ENCODE measurements at regions not wholly inside any gene's neighbourhood (a gene's known extent, or its start where the extent isn't known, plus 50 kb on each side); places are given as distances from the start of the nearest gene placed in this dataset.

DNA sequence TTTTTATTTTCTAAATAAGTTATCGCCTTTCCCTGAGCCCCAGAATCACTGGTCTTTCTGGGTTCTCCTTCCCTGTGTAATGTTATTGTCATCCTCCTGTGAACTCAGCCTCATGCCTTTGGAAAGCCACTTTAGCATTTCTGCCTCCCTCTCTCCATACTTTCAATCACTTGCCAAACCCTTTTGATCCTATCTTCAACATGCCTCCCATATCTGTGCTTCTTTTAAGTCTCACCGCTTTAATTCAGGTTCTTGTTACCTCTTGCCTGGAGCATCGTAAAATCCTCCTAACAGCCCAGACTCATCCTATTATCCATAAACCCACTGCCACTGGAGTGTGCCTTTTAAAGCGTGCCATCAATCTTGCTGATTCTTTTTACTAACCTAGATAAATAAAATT is 321.8 kb downstream of the BMP4 start:
- Histone ChIP-seq H3K27ac (ENCODE audit: control insufficient read depth, insufficient read depth, low read length) (no peak overlapping the region), H3K27me3 (ENCODE audit: control insufficient read depth, extremely low read depth, insufficient read depth, low read length) (peaks cover 19% of the 10 kb centered on the region), H3K9ac (ENCODE audit: control insufficient read depth, extremely low read depth, insufficient read depth, low read length) (no peak overlapping the region), H3K9me3 (ENCODE audit: control insufficient read depth, low read depth, low read length) (no peaks in the 10 kb centered on the region), H3K36me3 (ENCODE audit: control insufficient read depth in 2 of 2, extremely low read depth in 1 of 2, insufficient read depth in 2 of 2, low read length in 2 of 2) (no peaks in the 10 kb centered on the region), H3K4me3 (ENCODE audit: control insufficient read depth in 2 of 3, extremely low read depth in 1 of 3, insufficient read depth in 2 of 3, low read depth in 1 of 3, low read length in 3 of 3) (no peak overlapping the region), H2AFZ (ENCODE audit: control insufficient read depth, low read length) (no peak overlapping the region), H3K4me1 (ENCODE audit: control insufficient read depth, extremely low read depth, insufficient read depth, low read length) (no peaks in the 10 kb centered on the region), H3K4me2 (ENCODE audit: control insufficient read depth, extremely low read depth, insufficient read depth, low read depth, low read length) (no peak overlapping the region), H3K79me2 (ENCODE audit: control insufficient read depth, insufficient read depth, low read length) (no peaks in the 10 kb centered on the region), H3K9me1 (ENCODE audit: control insufficient read depth, extremely low read depth, insufficient read depth, low read length) (no peaks in the 10 kb centered on the region), H4K20me1 (ENCODE audit: control insufficient read depth, extremely low read depth, insufficient read depth, low read length) (no peaks in the 10 kb centered on the region)
- FAIRE-seq, result no peak
- no peak for TF ChIP-seq EZH2 (IDR thresholded peaks at IDR 0.05; ENCODE audit: low read length)
- TF ChIP-seq, protein P1, sequence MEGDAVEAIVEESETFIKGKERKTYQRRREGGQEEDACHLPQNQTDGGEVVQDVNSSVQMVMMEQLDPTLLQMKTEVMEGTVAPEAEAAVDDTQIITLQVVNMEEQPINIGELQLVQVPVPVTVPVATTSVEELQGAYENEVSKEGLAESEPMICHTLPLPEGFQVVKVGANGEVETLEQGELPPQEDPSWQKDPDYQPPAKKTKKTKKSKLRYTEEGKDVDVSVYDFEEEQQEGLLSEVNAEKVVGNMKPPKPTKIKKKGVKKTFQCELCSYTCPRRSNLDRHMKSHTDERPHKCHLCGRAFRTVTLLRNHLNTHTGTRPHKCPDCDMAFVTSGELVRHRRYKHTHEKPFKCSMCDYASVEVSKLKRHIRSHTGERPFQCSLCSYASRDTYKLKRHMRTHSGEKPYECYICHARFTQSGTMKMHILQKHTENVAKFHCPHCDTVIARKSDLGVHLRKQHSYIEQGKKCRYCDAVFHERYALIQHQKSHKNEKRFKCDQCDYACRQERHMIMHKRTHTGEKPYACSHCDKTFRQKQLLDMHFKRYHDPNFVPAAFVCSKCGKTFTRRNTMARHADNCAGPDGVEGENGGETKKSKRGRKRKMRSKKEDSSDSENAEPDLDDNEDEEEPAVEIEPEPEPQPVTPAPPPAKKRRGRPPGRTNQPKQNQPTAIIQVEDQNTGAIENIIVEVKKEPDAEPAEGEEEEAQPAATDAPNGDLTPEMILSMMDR (optimal IDR thresholded peaks at IDR 0.05 in 1 of 3, IDR thresholded peaks at IDR 0.05 in 1 of 3, conservative IDR thresholded peaks at IDR 0.05 in 1 of 3; ENCODE audit: extremely low read depth in 1 of 3, insufficient read depth in 2 of 3, low read length in 3 of 3), result no peak
- no peak for DNase-seq (ENCODE audit: low read depth, low spot score)
- dilution Hi-C loops (cut with MboI; ENCODE audit: extremely low pct_ligation_motif_present, low sequenced_read_pairs), result no loop called here

DNA sequence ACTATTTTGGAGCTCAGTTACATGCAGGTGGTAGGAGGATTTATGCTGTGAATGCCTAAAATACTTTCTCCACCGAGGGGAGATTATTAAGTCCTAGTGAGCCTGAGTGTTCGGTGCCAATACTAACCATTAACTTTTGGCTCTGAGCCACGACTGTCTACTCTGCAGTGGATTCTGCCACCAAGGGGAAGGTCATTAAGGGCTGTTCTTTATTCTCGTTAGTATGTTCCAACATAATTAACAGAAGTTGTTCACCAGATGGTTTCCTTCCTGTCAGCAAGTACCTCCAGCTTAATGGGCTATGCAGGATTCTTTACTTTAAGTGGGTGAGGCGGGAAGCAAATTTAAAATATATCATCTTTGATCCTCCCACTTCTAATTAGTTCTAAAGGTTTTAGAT is 326.3 kb downstream of the BMP4 start:
- DNase-seq (ENCODE audit: low read depth, low spot score), result no peak
- no peak for FAIRE-seq
- dilution Hi-C loops (cut with MboI; ENCODE audit: extremely low pct_ligation_motif_present, low sequenced_read_pairs), result no loop called here
- no peaks in the 10 kb centered on the region for H3K9me1 ChIP-seq (ENCODE audit: control insufficient read depth, extremely low read depth, insufficient read depth, low read length)
- H2AFZ ChIP-seq (ENCODE audit: control insufficient read depth, low read length), result no peak overlapping the region
- H3K79me2 ChIP-seq (ENCODE audit: control insufficient read depth, insufficient read depth, low read length), result no peaks in the 10 kb centered on the region
- H3K27me3 ChIP-seq (ENCODE audit: control insufficient read depth, extremely low read depth, insufficient read depth, low read length), result peaks cover 12% of the 10 kb centered on the region
- H4K20me1 ChIP-seq (ENCODE audit: control insufficient read depth, extremely low read depth, insufficient read depth, low read length), result no peaks in the 10 kb centered on the region
- no peak overlapping the region for H3K9ac ChIP-seq (ENCODE audit: control insufficient read depth, extremely low read depth, insufficient read depth, low read length)
- no peaks in the 10 kb centered on the region for H3K9me3 ChIP-seq (ENCODE audit: control insufficient read depth, low read depth, low read length)
- no peak overlapping the region for H3K27ac ChIP-seq (ENCODE audit: control insufficient read depth, insufficient read depth, low read length)
- no peak overlapping the region for H3K4me2 ChIP-seq (ENCODE audit: control insufficient read depth, extremely low read depth, insufficient read depth, low read depth, low read length)
- H3K36me3 ChIP-seq (ENCODE audit: control insufficient read depth in 2 of 2, extremely low read depth in 1 of 2, insufficient read depth in 2 of 2, low read length in 2 of 2), result no peaks in the 10 kb centered on the region
- H3K4me1 ChIP-seq (ENCODE audit: control insufficient read depth, extremely low read depth, insufficient read depth, low read length), result no peaks in the 10 kb centered on the region
- H3K4me3 ChIP-seq (ENCODE audit: control insufficient read depth in 2 of 3, extremely low read depth in 1 of 3, insufficient read depth in 2 of 3, low read depth in 1 of 3, low read length in 3 of 3), result no peak overlapping the region
- TF ChIP-seq, protein P1 (optimal IDR thresholded peaks at IDR 0.05 in 1 of 3, IDR thresholded peaks at IDR 0.05 in 1 of 3, conservative IDR thresholded peaks at IDR 0.05 in 1 of 3; ENCODE audit: extremely low read depth in 1 of 3, insufficient read depth in 2 of 3, low read length in 3 of 3), result no peak
- TF ChIP-seq EZH2 (IDR thresholded peaks at IDR 0.05; ENCODE audit: low read length), result no peak

All from keratinocyte (primary cell).